Lower leg skin (tissue), 4 donors: ENCODE measurements at regions not wholly inside any gene's neighbourhood (a gene's known extent, or its start where the extent isn't known, plus 50 kb on each side); places are given as distances from the start of the nearest gene placed in this dataset.

ENCODE experiments used
- DNase-seq, 2 donors: peaks; one replicate each; pipeline ENCODE4 v3.0.0-alpha.2; 2019; ENCODE audit warnings: low spot score in 2 of 2
- H3K4me3 ChIP-seq: fragments of 200-600 bp; sonication (generic); 2 replicates; pipeline ENCODE4 v1.5.1; 2017; ENCODE audit warnings: mild to moderate bottlenecking, low read depth; ENCODE audit not compliant: poor library complexity, severe bottlenecking
- CTCF ChIP-seq, 3 donors: fragments of 450-650 bp; IDR thresholded peaks; one replicate each; pipeline ENCODE4 v1.5.1; 2016; ENCODE audit warnings: antibody characterized with exemption in 3 of 3, mild to moderate bottlenecking in 3 of 3, moderate library complexity in 2 of 3
- POLR2A ChIP-seq, 2 donors: fragments of 450-650 bp; IDR thresholded peaks; one replicate each; pipeline ENCODE4 v1.6.1; 2016 to 2017; ENCODE audit warnings: antibody characterized with exemption in 2 of 2, mild to moderate bottlenecking in 1 of 2, moderate library complexity in 1 of 2
- WGBS, 2 donors: methylation state at CpG; one replicate each; pipeline ENCODE4 v1.1.5; 2018; 5-methylcytosine and 5-hydroxymethylcytosine counted together
- intact Hi-C: fragments of 100-400 bp; cut with DNase I; formaldehyde crosslinking; loops from one replicate; pipeline ENCODE4 v1.15.0; 2023; ENCODE audit warnings: low total_unique reads

DNA sequence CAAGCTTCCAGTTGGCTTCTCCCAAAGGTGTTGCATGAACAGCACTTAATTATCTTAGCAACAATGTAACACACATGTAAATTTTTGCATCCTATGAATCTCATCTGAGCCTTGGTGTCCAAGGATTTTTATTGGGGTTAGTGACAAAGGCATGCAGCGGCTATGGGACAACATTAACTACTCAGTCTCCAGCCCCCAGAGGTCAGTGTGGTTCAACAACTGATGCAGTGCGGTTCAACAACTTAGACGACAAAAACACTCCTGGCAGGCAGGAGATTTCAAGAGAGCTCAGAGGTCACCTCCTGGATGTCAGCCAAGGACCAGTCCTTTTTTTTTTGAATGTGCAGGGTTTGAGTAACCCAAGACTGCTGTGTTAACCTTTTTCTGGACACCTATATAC is 77.5 kb upstream of the HMCN1 start:
- TF ChIP-seq CTCF (IDR thresholded peaks at IDR 0.05) = no peak
- 82 to 89% methylated on average over 3 of the region's 3 CpGs for WGBS, 2 donors
- intact Hi-C loops = no loop called here
- DNase-seq = no peak
- no peak overlapping the region for H3K4me3 ChIP-seq

- no peak for TF ChIP-seq CTCF (IDR thresholded peaks at IDR 0.05)
- no peak for TF ChIP-seq POLR2A (IDR thresholded peaks at IDR 0.05)
- intact Hi-C loops = no loop called here
- no peak for DNase-seq
- no peak overlapping the region for H3K4me3 ChIP-seq
Observed at GRCh38 chr1:185654952-185655314, 79.3 kb upstream of the HMCN1 start.

DNA sequence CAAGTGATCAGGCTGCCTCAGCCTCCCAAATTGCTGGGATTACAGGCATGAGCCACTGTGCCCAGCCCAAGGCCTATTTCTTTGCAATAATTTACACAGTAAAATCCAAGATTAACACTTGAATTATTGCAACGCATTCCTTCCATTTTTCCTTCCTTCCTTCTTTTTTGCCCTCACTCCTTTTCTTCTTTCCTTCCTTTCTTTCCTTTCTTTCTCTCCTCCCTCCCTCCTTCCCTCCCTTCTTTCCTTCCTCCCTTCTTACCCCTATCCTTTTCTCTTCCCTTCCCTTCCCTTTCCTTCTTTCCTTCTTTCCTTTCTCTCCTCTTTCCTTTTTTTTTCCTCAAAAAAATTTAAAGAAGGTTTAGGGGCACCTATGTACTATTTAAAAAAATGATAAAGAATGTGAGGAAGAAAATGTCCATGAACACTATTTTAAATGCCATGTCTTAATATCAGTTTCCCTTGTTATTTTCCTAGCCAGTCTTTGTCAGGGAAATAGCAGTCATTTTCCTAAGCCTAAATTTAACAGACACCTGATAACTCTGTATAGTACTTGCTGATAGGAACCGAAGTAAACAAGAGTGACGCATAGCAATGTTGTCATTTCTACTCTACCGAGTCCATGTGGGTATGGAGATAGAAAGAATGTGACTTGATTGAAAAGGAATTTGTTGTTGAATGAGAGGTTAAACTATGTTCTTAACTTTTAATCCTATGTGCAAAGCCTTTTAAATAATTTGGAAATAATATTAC is 79.8 kb upstream of the HMCN1 start:
- TF ChIP-seq CTCF (IDR thresholded peaks at IDR 0.05) (no peak), POLR2A (IDR thresholded peaks at IDR 0.05) (no peak)
- no peak for DNase-seq
- 92 to 96% methylated on average over 4 of the region's 4 CpGs for WGBS, 2 donors
- H3K4me3 ChIP-seq = no peak overlapping the region
- intact Hi-C loops = no loop called here

DNA sequence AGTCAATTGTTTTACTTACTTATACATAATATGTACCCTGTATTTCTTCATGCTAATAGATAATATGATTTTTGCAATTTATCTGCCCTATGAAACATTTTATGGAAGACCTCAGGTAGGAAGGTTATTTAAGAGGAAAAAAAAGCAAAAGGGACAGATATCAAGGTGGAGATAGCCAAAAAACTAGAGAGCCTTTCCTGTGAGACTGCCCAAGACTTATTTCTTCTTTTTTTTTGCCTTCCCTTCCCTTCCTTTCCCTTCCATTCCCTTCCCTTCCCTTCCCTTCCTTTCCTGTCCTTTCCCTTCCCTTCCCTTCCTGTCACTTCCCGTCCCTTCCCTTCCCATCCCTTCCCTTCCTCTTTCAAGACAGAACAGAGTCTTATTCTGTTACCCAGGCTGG is 80.6 kb upstream of the HMCN1 start:
- 89 to 90% methylated on average over 1 of the region's 1 CpG for WGBS, 2 donors
- intact Hi-C loops = no loop called here
- no peak for DNase-seq
- no peak overlapping the region for H3K4me3 ChIP-seq
- TF ChIP-seq CTCF (IDR thresholded peaks at IDR 0.05) (no peak), POLR2A (IDR thresholded peaks at IDR 0.05) (no peak)

DNA sequence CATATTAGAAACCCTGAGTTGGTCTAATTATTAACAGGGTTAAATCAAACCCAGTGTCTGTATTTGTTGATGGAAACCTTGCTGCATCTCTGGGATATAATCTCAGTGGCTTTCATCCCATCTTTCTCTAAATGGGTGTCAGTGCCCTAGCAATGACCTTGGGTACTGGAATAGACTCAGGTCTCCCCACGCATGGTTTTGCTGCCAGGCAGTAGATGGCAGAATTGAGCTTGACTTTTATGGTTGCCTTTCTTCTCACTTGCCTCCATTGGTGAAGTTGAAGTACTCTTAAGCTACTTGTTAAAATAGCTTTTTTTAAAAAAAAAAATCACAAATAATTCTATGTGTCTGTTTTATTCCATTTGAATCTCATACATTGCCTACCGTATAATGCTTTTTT is 81.8 kb upstream of the HMCN1 start:
- TF ChIP-seq POLR2A (IDR thresholded peaks at IDR 0.05) (no peak), CTCF (IDR thresholded peaks at IDR 0.05) (no peak)
- WGBS, 2 donors = 76 to 80% methylated on average over 2 of the region's 2 CpGs
- DNase-seq = no peak
- H3K4me3 ChIP-seq = no peak overlapping the region
- intact Hi-C loops = no loop called here

DNA sequence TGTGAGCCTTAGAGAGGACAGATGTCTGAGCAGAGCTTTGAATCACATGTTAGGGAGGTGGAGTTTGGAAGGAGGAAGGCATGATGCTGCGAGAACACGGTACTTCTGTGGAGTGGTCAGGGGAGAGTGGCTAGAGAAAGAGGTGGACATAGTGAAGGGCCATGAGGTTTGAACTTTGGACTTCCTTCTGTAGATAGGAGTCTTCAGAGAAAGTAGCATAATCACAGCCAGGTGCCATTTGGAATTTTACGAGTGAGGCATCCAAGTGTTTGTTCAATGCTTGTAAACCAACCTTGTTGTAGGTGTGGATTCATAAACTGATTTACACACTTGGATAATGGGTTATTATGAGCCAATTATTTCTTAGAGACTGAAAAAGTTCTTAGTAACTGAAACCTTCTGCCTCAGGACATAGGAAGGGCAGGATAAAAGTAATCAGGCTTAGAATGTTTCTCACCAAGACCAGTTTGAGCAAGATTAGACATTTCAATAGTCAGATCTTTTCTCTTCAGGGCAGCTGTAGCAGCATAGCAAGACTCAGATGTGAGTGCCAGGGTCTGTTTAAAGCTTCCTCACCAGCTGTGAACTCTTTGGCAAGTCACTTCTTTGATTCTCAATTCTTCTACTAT is 83.5 kb upstream of the HMCN1 start:
- DNase-seq = no peak
- 40 to 49% methylated on average over 3 of the region's 3 CpGs for WGBS, 2 donors
- no peak for TF ChIP-seq CTCF (IDR thresholded peaks at IDR 0.05)
- TF ChIP-seq POLR2A (IDR thresholded peaks at IDR 0.05) = no peak
- intact Hi-C loops = no loop called here
- no peak overlapping the region for H3K4me3 ChIP-seq
